AG10803 (cell line): ENCODE measurements at regions not wholly inside any gene's neighbourhood (a gene's known extent, or its start where the extent isn't known, plus 50 kb on each side); places are given as distances from the start of the nearest gene placed in this dataset.

Experiments
- DNase-seq: peaks from one replicate; pipeline ENCODE4 v3.0.0; 2010; ENCODE audit warnings: low read depth
- H3K4me3 ChIP-seq: 2 replicates; pipeline ENCODE4 v1.5.1; 2011; ENCODE audit warnings: mild to moderate bottlenecking, low read length, control low read depth
- TF ChIP-seq, protein P1 (sequence below): conservative IDR thresholded peaks from 2 replicates; pipeline ENCODE4 v1.5.1; 2011; ENCODE audit warnings: mild to moderate bottlenecking, low read length, control low read depth, inconsistent platforms

DNA sequence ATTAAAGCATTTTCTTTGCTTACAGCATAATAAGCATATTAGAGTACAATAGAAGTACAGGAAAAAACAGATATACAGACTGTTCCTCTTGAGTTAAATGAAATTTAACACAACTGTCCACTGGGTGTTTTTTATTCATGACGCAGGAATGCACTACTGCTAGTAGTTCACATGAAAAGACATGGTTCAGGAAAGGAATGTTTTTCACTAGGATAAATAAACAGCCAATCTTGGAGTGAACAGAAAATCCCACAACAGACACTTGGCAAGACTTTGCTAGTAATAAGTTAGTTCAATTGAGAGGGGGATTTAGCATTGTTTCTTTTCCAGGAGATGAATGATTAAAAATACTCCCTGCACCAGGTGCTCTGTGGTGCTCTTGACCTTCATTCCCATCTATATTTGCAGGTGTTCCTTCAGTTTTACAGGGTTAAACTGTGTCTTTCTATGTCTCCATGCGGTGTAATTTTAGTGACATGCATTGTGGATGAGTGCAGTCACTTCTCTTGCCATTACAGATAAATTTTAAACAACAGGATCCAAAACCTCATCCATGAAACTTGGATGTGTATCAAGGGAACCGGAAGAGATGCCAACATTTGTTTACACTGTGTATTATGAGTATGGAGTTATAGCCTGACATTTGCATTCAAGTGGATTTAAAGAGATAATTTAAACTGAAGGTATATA lies 796.6 kb downstream of the DSC3 start:
- TF ChIP-seq, protein P1, sequence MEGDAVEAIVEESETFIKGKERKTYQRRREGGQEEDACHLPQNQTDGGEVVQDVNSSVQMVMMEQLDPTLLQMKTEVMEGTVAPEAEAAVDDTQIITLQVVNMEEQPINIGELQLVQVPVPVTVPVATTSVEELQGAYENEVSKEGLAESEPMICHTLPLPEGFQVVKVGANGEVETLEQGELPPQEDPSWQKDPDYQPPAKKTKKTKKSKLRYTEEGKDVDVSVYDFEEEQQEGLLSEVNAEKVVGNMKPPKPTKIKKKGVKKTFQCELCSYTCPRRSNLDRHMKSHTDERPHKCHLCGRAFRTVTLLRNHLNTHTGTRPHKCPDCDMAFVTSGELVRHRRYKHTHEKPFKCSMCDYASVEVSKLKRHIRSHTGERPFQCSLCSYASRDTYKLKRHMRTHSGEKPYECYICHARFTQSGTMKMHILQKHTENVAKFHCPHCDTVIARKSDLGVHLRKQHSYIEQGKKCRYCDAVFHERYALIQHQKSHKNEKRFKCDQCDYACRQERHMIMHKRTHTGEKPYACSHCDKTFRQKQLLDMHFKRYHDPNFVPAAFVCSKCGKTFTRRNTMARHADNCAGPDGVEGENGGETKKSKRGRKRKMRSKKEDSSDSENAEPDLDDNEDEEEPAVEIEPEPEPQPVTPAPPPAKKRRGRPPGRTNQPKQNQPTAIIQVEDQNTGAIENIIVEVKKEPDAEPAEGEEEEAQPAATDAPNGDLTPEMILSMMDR, result no peak
- no peak for DNase-seq
- H3K4me3 ChIP-seq, result no peak overlapping the region

DNA sequence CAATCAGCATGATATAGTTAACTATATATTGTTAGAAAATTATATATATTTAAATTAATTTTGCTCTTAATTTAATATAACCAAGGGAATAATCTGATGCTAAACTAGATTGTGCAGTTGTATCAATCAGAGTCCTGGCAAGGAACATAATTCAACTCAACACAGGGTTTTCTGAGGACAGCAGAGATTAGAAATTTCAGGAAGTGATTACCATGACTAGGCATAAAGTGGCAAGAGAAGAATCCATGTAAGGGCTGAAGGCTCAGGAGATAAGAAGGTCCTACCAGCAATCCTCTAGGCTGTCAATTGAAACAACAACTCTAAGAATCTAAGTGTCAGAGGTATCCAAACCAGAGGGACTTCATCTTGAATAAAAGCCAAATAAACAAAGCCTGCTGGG lies 807.8 kb downstream of the DSC3 start:
- no peak for DNase-seq
- TF ChIP-seq, protein P1, result no peak
- H3K4me3 ChIP-seq, result no peak overlapping the region

DNA sequence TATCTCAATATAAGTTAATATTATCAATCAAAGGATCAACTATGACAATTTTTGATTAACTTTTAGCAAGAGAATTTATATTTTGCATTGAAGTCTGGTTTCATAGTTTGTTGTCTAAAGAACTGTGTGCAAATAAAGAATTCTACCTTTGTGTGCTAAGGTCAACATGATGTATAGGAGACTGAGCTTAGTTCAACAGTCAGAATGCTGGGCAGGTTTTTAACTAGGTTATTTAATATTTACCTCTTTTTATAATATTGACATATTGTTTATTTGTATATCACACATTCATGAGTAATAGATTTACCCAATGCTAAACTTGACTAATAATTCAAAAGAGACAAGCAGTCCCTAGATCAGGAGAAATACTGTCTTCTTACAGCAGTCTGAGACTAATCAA lies 831.4 kb downstream of the DSC3 start:
- TF ChIP-seq, protein P1, result no peak
- H3K4me3 ChIP-seq, result no peak overlapping the region
- no peak for DNase-seq

DNA sequence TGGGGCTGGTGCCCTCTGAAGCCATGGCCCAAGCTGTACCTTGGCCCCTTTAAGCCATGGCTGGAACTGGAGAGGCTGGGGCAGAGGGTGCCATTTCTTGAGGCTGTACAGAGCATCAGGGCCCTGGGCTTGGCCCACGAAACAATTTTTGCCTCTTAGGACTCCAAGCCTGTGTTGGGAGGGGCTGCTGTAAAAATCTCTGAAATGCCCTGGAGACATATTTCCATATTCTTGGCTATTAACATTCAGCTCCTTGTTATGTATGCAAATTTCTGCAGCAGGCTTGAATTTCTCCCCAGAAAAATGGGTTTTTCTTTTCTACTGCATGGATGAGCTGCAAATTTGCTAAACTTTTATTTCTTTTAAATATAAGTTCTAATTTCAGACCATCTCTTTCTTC lies 834.0 kb downstream of the DSC3 start:
- H3K4me3 ChIP-seq, result no peak overlapping the region
- DNase-seq, result no peak
- TF ChIP-seq, protein P1, result no peak

DNA sequence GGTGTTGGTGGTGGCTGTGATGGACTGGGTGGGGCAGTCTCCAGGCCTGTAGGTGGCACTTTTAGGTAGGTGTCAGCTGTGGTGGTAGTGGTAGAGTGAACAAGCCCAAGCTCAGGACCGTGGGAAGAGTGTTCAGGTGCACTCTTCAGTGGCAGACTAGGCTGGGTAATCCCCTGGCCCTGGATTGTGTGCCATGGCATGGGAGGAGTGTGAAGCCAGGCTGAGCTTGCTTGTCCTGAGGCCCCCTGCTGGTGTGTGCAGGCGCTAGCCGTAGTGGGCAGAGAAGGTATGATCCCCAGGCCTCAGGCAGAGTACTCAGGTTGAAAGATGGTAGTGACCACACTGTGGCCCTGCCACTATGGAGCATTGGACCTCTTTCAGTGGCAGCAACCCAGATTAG lies 850.3 kb downstream of the DSC3 start:
- no peak for DNase-seq
- TF ChIP-seq, protein P1, result no peak

DNA sequence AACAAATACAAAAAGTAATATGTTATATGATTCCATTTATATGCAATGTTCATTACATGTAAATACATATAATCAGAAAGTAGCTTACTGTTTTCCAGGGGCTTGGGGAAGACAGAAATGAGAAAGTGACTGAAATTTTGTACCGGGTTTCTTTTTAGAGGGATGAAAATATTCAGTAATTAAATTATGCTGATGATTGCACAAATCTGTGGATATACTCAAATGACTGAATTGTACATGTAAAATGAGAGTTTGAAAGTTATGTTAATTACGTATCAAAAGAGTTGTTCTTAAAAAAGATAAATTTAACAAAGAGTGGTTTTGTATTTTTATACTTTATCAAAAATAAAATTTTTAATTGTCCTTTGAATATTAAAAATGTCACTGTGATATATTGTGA lies 856.3 kb downstream of the DSC3 start:
- TF ChIP-seq, protein P1, result no peak
- DNase-seq, result no peak

More for the DNA sequence above, 850.3 kb downstream of the DSC3 start:
- no peak overlapping the region for H3K4me3 ChIP-seq

DNA sequence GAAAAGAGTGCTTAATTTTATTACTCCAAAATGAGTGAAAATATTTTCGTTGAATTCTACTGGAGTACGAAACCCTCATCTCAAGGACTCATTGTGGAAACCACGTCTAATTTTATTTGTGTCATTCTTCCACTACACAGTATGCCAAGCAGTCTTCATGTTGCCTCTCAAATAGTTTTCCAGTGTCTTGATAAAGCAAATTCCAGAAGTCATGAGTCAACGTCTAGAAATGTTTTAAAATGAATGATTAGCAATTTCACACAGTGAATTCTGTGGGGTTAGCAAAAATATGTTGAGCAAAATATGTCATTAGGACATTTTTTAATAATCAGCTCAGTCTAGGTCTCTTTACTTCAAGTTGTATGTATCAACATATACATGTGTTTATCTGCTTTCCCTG lies 865.5 kb downstream of the DSC3 start:
- TF ChIP-seq, protein P1, result no peak

More for the DNA sequence above, 856.3 kb downstream of the DSC3 start:
- H3K4me3 ChIP-seq, result no peak overlapping the region

More for the DNA sequence above, 865.5 kb downstream of the DSC3 start:
- H3K4me3 ChIP-seq, result no peak overlapping the region
- DNase-seq, result peak; percentile 20
